ENCODE measurements at regions not wholly inside any gene's neighbourhood (a gene's known extent, or its start where the extent isn't known, plus 50 kb on each side); places are given as distances from the start of the nearest gene placed in this dataset.

GRCh38 chr16:88325976-88326375 lies 56.8 kb upstream of the ZNF469 start:
- no peak for TF ChIP-seq CTCF (conservative IDR thresholded peaks at IDR 0.05; ENCODE audit: low read length)
- no peak for TF ChIP-seq EZH2phosphoT487 (IDR thresholded peaks at IDR 0.05; ENCODE audit: borderline replicate concordance, low read depth, low read length)

Data from OCI-LY7 (cell line).